ENCODE measurements at regions not wholly inside any gene's neighbourhood (a gene's known extent, or its start where the extent isn't known, plus 50 kb on each side); places are given as distances from the start of the nearest gene placed in this dataset.
"Not testable (repeated sequence)": the region's sequence is repeated elsewhere in the genome, so short reads cannot be mapped to it uniquely, and the experiment has no call there.

GRCh38 chr3:139248593-139249255 is 95.1 kb upstream of the MRPS22 start:
- DNase-seq = no peak

- no peak for DNase-seq
Observed at GRCh38 chr3:139251529-139251928, 92.3 kb upstream of the MRPS22 start.

- no peak for DNase-seq
Observed at GRCh38 chr3:139252719-139253118, 91.1 kb upstream of the MRPS22 start.

- no peak for DNase-seq
Observed at GRCh38 chr3:139258276-139258675, 85.5 kb upstream of the MRPS22 start.

GRCh38 chr3:139259398-139259797 is 84.4 kb upstream of the MRPS22 start:
- no peak for DNase-seq

GRCh38 chr3:139260041-139260486 is 83.8 kb upstream of the MRPS22 start:
- no peak for DNase-seq

- no peak for DNase-seq
Observed at GRCh38 chr3:139260793-139261736, 82.8 kb upstream of the MRPS22 start.

- no peak for DNase-seq
Observed at GRCh38 chr3:139261754-139262586, 81.8 kb upstream of the MRPS22 start.

- no peak for DNase-seq
Observed at GRCh38 chr3:139263798-139264197, 80.0 kb upstream of the MRPS22 start.

GRCh38 chr3:139264375-139264774 is 79.4 kb upstream of the MRPS22 start:
- no peak for DNase-seq

GRCh38 chr3:139265131-139266016 is 78.4 kb upstream of the MRPS22 start:
- no peak for DNase-seq

- DNase-seq = no peak
Observed at GRCh38 chr3:139267300-139268246, 76.2 kb upstream of the MRPS22 start.

GRCh38 chr3:139269984-139270383 is 73.8 kb upstream of the MRPS22 start:
- DNase-seq = no peak

- not testable (repeated sequence) for DNase-seq
Observed at GRCh38 chr3:139270652-139271051, 73.2 kb upstream of the MRPS22 start.

- DNase-seq = no peak
Observed at GRCh38 chr3:139280027-139280671, 63.7 kb upstream of the MRPS22 start.

- no peak for DNase-seq
Observed at GRCh38 chr3:139281096-139281495, 62.7 kb upstream of the MRPS22 start.

GRCh38 chr3:139281522-139282196 is 62.2 kb upstream of the MRPS22 start:
- DNase-seq = no peak

- no peak for DNase-seq
Observed at GRCh38 chr3:139283301-139283700, 60.5 kb upstream of the MRPS22 start.

- DNase-seq = no peak
Observed at GRCh38 chr3:139284221-139284620, 59.6 kb upstream of the MRPS22 start.

GRCh38 chr3:139285691-139286090 is 58.1 kb upstream of the MRPS22 start:
- DNase-seq = no peak

Measured in SW 1271 (cell line).